ENCODE measurements at regions not wholly inside any gene's neighbourhood (a gene's known extent, or its start where the extent isn't known, plus 50 kb on each side); places are given as distances from the start of the nearest gene placed in this dataset.
A peak's percentile ranks its signal among the peaks of the same experiment; 100 is the strongest.
"Not testable (repeated sequence)": the region's sequence is repeated elsewhere in the genome, so short reads cannot be mapped to it uniquely, and the experiment has no call there.

DNA sequence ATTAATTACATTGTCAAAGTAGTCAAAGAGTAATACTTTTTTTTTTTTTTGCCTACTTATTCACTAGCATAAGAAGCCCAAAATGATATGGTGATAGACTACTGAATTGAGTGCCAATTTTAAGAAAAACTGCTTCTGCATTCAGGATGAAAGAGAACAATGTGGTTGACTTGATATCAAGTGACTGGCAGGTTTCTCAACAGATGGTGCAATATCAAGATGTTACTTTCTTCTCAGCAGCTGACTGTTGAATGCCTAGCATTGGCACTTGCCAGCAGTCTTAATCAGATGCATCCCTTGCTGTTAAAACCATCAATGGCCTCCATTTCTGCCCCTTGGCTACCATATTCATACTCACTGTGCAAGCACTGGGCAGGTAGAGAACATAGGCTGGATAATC is 863.2 kb downstream of the GBE1 start:
- DNase-seq, result no peak

DNA sequence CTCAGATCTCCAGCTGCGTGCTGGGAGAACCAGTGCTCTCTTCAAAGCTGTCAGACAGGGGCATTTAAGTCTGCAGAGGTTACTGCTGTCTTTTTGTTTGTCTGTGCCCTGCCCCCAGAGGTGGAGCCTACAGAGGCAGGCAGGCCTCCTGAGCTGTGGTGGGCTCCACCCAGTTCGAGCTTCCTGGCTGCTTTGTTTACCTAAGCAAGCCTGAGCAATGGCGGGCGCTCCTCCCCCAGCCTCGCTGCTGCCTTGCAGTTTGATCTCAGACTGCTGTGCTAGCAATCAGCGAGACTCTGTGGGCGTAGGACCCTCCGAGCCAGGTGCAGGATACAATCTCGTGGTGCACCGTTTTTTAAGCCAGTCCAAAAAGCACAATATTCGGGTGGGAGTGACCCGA is 864.4 kb downstream of the GBE1 start:
- not testable (repeated sequence) for DNase-seq

DNA sequence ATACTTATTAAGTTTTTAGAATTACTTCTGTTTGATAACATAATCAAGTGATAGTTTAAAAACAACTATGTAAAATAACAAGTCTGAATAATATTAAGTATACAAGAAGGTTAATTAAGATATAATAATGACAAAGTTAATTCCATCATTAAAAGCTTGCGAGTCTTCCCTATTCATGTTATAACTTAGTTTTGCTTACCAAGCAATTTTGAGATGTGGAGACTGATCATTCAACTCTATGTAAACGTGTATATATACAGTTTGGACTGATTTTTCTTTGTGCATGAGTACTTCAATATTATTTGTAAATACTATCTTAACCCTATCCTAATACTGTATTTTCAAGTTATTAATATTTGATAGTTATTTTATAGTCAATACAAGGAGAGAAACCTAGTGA is 870.9 kb downstream of the GBE1 start:
- no peak for DNase-seq

DNA sequence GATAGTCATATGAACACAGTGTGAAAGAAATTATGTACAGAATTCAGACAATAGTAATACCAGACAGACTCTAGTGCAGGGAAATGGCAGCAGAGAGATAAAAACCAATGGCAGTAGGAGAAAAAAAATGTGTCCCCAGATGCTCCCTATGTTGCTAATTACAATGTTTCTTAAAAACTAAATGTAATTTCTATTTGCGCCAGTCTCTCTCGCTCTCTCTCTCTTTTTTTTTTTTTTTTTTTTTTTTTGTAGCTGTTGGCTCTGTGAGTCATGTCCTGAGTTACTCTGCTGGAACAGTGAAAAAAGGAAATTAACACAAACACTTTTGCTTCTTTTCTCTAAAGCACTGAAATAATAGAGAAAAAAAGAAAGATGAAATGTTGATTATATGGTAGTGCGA is 871.9 kb downstream of the GBE1 start:
- no peak for DNase-seq

DNA sequence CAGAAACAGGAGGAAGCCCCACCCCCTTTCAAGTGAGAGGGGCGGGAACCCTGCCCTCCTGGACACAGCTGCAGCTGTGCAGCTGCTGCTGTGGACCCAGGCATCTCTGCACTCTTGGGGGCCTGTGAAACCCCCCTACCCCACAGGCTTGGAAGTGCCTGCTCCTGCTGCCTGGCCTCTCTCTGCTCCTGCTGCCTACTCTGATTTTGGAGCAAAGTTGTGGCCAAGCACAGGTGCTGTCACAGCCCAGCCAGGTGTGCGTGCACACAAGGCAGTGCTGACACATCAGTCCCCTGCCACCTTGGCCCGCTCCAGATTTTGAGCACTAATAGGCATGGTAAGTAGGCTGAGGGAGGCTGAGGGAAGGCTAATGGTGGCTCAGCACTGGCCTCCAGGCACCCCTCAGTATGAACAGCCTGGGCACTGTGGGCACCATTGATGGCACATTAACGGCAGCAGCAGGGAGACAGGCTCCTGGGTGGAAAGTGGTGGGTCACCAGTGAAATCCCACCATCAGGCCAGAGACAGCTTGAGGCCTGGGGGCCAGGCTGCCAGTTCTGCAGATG is 890.9 kb downstream of the GBE1 start:
- no peak for DNase-seq

DNA sequence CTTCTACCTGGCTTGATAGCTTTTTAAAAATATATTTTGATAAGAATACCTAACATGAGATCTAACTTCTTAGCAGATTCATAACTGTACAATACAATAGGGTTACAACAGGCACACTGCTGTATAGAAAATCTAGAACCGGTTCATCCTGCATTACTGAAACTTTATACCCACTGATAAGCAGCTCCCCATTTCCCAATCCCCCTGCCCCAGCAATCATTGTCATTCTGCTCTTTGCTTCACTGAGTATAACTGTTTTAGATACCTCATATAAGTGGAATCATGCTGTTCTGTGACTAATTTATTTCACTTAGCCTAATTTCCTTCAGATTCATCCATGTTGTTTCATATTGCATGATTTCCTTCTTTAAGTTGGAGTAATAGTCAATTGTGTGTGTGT is 906.0 kb downstream of the GBE1 start:
- DNase-seq, result no peak

DNA sequence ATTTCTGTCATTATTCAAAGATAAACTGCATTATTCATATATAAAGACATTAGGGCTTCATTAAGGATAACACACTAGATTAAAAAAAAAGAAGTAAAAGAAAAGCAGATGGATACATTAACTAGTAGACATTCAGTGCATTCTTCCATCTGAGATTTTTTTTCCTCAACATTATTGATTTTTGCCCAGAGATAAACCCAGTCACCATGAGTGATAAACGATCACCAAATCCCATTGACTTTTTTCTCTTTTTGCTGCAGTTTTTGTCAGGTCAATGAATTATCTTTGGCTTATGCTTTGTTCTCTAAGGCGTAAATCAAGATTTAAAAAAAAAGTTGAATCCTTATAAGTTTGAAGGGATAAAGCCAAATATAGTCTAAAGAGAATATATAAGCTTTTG is 925.0 kb downstream of the GBE1 start:
- no peak for DNase-seq

DNA sequence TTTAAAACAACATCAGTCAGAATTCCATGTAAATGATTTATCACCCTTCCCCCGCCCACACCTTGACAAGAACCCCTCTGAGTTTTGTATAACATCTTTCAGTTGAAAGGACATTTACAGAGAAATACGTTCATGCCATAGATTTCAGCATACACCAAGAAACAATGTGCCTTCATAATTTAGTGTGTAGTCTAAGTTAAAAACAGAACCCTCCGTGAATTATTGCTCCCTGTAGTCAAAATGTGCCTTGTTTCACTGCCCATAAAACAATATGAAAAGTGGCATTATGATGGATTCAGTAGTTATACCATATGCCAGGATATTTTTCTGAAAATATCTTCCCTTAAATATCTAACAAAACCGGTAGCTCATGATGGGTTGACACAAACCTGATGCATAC is 953.9 kb downstream of the GBE1 start:
- no peak for DNase-seq

DNA sequence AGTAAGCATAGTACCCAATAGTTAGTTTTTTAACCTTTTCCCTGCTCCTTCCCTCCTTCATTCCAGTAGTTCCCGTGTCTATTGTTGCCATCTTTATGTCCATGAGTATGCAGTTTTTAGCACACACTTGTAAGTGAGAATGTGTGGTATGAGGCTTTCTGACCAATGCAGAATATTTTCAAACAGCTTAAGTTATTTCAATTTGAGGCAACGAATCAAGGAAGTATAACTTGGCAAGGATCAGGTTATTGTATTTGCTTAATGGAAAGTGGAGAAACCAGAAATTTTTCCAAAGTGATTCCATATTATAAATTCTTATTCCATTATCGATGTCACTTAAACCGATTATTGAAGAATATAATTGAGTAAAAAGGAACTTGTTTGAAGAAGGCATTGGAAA is 954.8 kb downstream of the GBE1 start:
- no peak for DNase-seq

DNA sequence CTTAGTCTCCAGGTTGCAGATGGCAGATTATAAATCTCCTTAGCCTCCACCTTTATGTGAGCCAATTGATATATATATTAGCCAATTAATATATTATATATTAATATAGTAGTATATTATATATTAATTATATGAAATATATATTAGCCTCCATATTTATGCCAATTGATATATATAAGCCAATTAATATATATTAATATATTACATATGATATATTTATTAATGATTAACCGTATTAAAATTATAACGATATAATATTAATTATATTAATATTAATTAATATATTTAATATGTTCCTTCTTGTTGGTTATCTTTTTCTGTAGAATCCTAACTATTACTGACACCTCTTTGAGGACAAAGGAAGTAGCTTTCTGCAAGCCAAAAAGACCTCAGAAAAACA is 972.5 kb downstream of the GBE1 start:
- DNase-seq, result no peak

DNA sequence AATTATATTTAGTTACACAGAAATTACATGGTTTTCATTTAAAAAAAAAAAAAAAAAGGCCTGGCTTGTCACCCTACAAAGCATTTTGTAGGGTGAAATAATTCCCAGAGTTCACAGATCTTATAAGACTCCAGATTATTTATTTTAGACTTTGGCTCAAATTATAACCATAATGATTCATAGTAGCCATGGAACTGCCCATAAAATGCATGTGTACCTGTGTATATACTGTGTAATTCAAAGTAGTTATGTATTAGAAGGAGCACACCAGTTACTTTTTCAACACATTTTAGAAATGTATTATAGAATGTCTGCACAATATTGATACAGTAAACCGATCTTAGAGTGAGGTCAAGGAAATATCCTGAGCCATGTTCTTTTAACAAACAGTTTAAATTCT is 975.6 kb downstream of the GBE1 start:
- DNase-seq, result no peak

DNA sequence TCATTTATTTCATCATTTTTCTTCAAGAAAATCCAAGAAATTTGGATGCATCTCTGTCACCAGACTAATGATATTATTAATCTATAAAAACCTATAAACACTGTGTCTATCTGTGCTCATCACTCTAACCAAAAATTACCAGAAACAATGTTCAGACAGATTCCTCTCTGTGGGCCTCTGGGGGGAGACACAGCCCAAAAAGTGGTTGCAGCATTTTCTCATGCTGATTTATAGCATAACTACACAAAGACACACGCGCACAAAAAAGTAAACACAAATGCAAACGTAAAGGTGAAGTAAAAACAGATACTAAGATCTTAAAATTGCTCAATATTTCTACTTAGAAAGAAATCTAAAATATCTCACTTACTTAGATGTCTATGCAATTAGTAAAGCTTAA is 976.0 kb downstream of the GBE1 start:
- no peak for DNase-seq

DNA sequence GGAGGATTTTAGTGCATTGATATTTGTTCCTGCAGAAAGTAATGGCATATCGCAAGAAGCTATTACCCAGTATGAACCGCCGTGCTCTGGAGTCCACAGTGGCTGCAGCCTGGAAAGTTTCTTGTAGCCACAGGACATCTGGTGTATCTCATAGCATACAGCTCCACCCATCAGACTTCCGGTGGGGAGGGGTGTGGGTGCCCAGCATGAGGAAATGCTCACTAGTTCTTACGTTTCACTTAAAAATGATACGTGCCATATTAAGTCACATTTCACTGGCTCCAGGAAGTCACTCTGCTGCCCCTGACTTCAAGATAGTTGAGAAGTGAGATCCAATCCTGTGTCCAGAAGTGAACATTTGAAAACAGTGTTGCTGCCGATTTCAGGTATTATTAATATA is 990.4 kb downstream of the GBE1 start:
- DNase-seq, result peak in 2 of 3 donors; percentile 1 to 10

DNA sequence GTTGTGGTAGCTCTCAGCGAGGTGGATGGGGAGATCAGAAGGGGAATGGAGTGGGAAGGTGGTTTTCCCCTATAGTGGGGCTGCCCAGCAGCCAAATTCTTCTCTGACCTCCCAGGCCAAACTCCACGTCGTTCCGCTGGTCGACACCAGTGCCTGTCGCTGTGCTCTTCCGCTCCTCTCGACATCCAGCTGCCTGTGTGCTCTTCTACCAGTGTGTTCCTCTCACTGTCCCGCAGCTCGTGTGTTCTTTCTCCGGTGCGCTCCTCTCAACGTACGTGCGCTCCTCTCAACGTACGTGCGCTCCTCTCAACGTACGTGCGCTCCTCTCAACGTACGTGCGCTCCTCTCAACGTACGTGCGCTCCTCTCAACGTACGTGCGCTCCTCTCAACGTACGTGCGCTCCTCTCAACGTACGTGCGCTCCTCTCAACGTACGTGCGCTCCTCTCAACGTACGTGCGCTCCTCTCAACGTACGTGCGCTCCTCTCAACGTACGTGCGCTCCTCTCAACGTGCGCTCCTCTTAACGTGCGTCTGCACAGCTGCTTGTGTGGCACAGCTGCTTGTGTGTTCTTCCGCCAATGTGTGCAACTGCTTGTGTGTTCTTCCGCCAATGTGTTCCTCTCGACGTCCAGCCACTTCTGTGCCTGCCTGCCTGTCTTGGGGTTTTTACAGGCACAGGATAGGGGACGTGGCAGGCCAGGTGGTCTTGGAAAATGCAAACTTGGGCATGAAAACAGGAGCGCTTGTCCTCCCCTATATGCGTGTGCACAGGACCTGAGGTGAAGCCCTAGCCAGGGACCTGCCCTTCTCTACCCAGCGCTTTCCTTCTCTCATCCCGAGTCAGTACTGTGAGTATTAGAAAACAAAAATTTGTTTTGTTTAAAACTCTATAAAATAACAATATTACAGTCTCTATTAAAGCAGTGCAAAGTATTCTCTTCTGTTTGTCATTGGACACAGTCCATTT is 991.1 kb downstream of the GBE1 start:
- DNase-seq, result no peak

DNA sequence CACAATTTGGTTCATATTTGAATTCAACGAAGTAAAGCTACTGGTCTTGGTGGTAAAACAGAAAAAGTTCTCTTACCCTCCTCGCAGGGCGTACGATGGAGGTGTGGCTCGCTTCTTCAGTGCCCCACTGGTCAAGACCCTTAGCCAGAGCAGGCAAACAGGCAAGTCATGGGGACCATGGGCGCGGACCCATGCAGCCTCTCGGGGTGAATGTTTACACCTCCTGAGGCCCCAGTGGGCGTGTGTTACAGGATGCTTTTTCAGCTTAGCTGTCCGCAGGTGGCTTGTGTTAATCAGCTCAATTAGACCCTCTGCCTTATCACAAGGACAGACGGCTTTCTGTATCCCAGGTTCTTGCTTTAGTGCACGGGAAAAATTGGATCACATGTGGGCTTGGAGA is 991.8 kb downstream of the GBE1 start:
- no peak for DNase-seq

DNA sequence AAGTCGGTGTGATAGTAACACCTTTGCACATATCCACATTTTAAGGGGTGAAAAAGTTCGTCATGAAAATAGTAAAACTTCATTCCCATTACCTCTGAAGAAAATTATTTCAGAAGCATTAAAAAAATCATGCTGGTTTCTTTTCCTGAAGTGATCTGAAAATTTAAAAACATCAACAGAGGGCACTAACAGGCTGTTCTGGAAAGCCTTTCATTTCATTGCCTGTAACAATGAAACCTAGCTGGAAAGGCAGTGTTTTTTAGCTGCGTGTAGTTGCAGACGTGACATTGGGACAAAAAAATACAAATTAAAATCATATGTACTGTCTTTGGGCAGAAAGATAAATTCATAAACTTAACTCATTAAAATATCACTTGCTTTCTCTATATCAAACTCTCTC is 993.8 kb downstream of the GBE1 start:
- no peak for DNase-seq

DNA sequence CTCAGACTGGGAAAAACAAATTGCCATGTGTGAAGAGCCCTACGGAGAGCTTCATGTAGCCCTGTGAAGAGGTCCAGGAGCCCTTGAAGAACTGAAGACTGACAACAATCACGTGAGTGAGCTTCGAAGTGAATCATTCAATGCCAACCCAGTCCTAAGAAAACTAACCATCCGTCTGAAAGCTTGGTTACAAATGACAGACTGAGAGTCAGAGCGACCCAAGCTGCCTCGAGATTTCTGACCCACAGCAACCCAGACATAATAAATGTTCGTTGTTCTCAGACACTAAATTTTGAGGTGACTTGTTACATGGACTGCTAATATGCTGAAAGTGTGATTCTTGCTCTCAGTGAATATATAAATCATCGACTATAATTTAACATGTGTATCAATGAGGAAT is 987.2 kb upstream of the ROBO1 start:
- no peak for DNase-seq

DNA sequence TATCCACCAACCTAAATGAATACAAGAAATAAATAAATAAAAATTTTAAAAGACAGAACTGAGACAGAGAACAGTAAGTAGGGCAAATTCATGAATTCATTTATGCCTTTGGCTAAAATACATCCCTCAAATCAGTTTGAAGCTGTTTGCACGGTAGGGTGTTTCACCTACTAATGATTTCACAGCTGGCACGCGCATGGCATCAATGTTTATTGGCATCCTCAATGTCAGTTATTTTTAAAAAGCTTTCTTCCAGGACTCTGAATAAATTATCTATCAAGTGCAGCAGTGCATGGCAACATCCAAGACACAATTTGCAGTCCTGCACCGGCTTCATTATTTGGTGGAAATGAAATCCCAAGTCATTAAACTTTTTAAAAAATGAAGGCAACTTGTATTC is 985.2 kb upstream of the ROBO1 start:
- no peak for DNase-seq

DNA sequence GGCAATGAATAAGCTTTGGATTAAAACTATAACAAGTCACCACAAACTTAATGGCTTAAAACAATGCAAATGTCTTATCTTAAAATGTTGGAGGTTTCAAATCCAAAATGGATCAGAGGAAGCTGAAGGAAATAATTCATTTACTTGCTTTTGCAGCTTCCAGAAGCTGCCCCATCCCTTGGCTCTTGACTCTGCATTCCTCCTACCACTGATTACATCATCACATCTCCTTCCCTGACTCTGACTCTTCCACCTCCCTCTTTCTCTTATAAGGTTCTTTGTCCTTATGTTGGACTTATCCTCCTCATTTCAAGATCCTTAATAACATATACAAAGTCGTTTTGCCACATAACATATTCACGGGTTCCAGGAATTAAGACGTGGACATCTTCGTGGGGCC is 982.8 kb upstream of the ROBO1 start:
- DNase-seq, result no peak

DNA sequence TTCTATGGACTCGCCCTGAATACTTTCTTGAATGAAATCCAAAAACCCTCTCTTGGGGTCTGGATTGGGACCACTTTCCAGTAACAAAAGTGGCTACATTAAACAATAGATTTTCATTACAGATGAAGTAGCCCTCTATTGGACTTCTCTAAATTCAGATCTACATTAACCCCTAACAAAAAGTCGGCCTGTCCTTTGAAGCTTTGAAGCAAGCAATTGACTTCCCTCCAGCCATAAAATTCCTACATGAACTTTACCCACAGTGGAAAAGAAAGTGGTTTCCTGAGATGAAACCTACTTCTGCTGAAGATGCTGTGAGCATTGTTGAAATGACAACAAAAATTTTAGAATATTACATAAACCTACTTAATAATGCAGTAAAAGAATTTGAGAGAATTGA is 967.1 kb upstream of the ROBO1 start:
- no peak for DNase-seq

DNA sequence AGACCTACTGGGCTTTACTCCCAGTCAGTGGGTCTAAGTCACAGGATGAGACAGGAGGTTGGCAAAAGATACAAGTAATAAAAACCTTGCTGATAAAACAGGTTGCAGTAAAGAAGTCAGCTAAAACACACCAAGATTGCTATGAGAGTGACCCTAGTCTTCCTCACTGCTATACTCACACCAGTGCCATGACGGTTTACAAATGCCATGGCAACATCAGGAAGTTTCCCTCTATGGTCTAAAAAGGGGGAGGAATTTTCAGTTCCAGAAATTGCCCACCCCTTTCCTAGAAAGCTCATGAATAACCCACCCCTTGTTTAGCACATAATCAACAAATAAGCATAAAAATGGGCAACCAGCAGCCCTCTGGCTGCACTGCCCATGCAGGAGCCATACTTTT is 966.7 kb upstream of the ROBO1 start:
- no peak for DNase-seq

DNA sequence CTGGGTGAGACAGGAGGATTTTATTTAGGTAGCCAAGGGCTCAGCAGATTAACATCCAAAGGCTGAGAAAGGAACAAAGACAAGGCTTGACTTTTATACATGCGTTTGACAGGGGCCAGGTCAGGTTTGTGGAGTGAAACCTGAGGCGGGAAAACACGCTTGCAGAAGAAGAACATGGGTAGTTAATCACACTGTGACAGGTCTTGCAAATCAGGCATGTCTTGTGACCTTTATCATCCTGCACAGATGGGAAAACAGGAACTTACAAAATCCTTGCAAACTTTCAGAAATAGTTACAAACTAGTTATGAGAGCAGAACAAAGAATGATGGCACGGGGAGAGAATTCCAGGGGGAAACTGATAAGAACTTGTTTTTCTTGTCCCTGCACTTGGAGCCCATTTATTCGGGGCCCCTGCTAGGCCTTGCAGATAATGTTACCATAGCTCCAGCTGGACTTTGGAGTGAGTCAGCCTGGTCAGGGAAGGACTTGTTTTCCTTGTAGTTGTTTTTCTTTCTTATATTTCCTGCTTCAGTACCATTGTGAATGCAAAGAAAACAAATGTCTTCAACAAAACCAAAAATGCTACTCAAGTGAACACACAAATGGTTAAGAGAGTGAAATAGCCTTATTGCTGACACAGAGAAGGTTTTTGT is 965.9 kb upstream of the ROBO1 start:
- peak in 2 of 3 donors; percentile 2 to 4 for DNase-seq

DNA sequence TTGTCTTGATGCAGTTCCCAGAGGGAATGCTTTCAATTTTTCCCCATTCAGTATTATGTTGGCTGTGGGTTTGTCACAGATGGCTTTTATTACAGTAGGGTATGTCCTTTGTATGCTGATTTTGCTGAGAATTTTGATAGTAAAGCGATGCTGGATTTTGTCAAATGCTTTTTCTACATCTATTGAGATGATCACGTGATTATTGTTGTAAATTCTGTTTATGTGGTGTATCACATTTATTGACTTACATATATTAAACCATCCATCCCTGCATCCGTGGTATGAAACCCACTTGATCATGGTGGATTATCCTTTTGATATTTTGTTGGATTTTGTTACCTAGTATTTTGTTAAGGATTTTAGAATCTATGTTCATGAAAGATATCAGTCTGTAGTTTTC is 959.8 kb upstream of the ROBO1 start:
- not testable (repeated sequence) for DNase-seq

All from suppressor macrophage treated with lipopolysaccharide for 1 hour (primary cell).